Neural crest cell (in vitro differentiated cells): ENCODE measurements at regions not wholly inside any gene's neighbourhood (a gene's known extent, or its start where the extent isn't known, plus 50 kb on each side); places are given as distances from the start of the nearest gene placed in this dataset.

ENCODE experiments used
- DNase-seq: peaks from one replicate; pipeline ENCODE4 v3.0.0; 2021; ENCODE audit warnings: low read depth, mixed read lengths, low spot score
- H3K27ac Mint-ChIP-seq: one replicate; pipeline ENCODE4 v1.8.0; 2021; ENCODE audit warnings: mild to moderate bottlenecking, mixed read lengths; ENCODE audit not compliant: unreplicated experiment
- H3K27me3 Mint-ChIP-seq: 2 replicates; pipeline ENCODE4 v1.8.0; 2021; ENCODE audit warnings: low read depth, mild to moderate bottlenecking, mixed read lengths
- H3K36me3 Mint-ChIP-seq: 2 replicates; pipeline ENCODE4 v1.8.0; 2021; ENCODE audit warnings: low read depth, mild to moderate bottlenecking, mixed read lengths
- H3K4me1 Mint-ChIP-seq: 2 replicates; pipeline ENCODE4 v1.8.0; 2021; ENCODE audit warnings: mixed read lengths
- H3K4me3 Mint-ChIP-seq: one replicate; pipeline ENCODE4 v1.8.0; 2021; ENCODE audit warnings: mild to moderate bottlenecking, mixed read lengths
- H3K9me3 Mint-ChIP-seq: 2 replicates; pipeline ENCODE4 v1.8.0; 2021; ENCODE audit warnings: mixed read lengths
- CTCF ChIP-seq: fragments of 200-600 bp; sonication (generic); conservative IDR thresholded peaks from 2 replicates; pipeline ENCODE4 v1.5.0; 2021; ENCODE audit warnings: antibody characterized with exemption, mild to moderate bottlenecking

- Mint-ChIP-seq H3K36me3 (peaks cover 10% of the 10 kb centered on the region), H3K4me1 (peaks cover 34% of the 10 kb centered on the region), H3K9me3 (no peaks in the 10 kb centered on the region), H3K27me3 (no peaks in the 10 kb centered on the region), H3K27ac (no peak overlapping the region), H3K4me3 (peak overlapping the region; percentile 3)
- TF ChIP-seq CTCF: no peak
- DNase-seq: no peak
Measured at GRCh38 chr17:45577571-45578279, 87.2 kb upstream of the PLEKHM1 start.

GRCh38 chr17:45578516-45579455 lies 88.3 kb upstream of the PLEKHM1 start:
- no peak overlapping the region for H3K4me3 Mint-ChIP-seq
- no peak overlapping the region for H3K27ac Mint-ChIP-seq
- peaks cover 40% of the 10 kb centered on the region for H3K4me1 Mint-ChIP-seq
- no peak for TF ChIP-seq CTCF
- DNase-seq: no peak
- H3K9me3 Mint-ChIP-seq: no peaks in the 10 kb centered on the region
- peaks cover 13% of the 10 kb centered on the region for H3K36me3 Mint-ChIP-seq
- no peaks in the 10 kb centered on the region for H3K27me3 Mint-ChIP-seq

- no peak for DNase-seq
- Mint-ChIP-seq H3K9me3 (no peaks in the 10 kb centered on the region), H3K27me3 (no peaks in the 10 kb centered on the region), H3K4me3 (peak overlapping the region; percentile 54), H3K27ac (no peak overlapping the region), H3K4me1 (peaks cover 39% of the 10 kb centered on the region), H3K36me3 (peaks cover 13% of the 10 kb centered on the region)
- no peak for TF ChIP-seq CTCF
Measured at GRCh38 chr17:45579529-45580495, 89.3 kb upstream of the PLEKHM1 start.

- Mint-ChIP-seq H3K36me3 (peaks cover 12% of the 10 kb centered on the region), H3K27me3 (peaks cover 3% of the 10 kb centered on the region), H3K4me3 (peak overlapping the region; percentile 95), H3K27ac (no peak overlapping the region), H3K4me1 (peaks cover 41% of the 10 kb centered on the region), H3K9me3 (no peaks in the 10 kb centered on the region)
- DNase-seq: no peak
- no peak for TF ChIP-seq CTCF
Measured at GRCh38 chr17:45580924-45581323, 90.4 kb upstream of the PLEKHM1 start.

GRCh38 chr17:45581860-45582259 lies 91.3 kb upstream of the PLEKHM1 start:
- H3K27ac Mint-ChIP-seq: no peak overlapping the region

More at GRCh38 chr17:45581860-45582259, 91.3 kb upstream of the PLEKHM1 start:
- DNase-seq: no peak
- Mint-ChIP-seq H3K4me1 (peaks cover 41% of the 10 kb centered on the region), H3K9me3 (no peaks in the 10 kb centered on the region), H3K4me3 (peak overlapping the region; percentile 95), H3K27me3 (peaks cover 3% of the 10 kb centered on the region), H3K36me3 (peaks cover 7% of the 10 kb centered on the region)
- TF ChIP-seq CTCF: no peak
